ENCODE measurements at regions not wholly inside any gene's neighbourhood (a gene's known extent, or its start where the extent isn't known, plus 50 kb on each side); places are given as distances from the start of the nearest gene placed in this dataset.
"Not testable (repeated sequence)": the region's sequence is repeated elsewhere in the genome, so short reads cannot be mapped to it uniquely, and the experiment has no call there.

DNA sequence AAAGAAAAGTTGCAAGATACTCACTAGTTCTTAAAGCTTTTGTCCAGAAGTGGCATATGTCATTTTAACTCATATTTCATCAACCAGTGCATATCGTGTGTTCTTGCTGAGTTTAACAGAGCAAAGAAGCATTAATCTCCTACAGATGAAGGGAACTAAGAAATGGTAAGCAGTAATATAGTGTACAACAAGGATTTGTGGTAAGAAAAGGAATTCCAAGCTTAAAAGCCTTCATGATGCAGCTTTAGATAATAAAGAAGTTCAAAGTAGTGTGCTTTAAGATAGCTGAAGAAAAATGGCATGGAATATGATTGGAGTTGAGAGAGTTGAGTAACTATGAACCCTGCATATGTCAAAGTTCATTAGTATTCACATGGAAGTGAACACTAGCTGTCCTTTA, 649.8 kb upstream of the FSHR start:
- no peak for DNase-seq (ENCODE audit: low read depth)

DNA sequence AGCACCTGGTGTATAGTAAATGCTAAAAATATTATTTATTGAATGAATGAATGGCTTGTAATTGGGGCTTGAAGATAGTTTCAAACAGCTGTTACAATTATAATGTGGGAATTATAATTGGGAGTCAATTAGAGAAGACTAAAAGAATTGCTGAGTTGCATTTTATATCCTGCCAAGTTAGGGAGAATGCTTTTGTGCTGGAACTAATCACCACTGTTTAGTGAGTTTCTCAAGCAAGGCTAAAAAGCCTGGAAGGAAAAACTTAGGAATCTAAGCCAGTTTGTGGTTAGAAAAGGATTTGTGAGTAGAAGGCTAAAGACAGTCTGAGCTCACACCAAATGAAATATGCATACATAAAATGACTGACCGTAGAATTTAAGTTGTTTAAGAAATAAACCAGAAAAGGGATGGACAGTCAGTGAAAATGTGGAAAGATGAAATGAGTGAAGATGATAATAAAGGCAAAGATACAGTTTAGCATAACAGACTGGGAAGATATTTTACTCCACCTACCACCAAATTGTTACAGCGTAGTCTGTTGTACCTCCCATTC, 647.7 kb upstream of the FSHR start:
- no peak for DNase-seq (ENCODE audit: low read depth)

DNA sequence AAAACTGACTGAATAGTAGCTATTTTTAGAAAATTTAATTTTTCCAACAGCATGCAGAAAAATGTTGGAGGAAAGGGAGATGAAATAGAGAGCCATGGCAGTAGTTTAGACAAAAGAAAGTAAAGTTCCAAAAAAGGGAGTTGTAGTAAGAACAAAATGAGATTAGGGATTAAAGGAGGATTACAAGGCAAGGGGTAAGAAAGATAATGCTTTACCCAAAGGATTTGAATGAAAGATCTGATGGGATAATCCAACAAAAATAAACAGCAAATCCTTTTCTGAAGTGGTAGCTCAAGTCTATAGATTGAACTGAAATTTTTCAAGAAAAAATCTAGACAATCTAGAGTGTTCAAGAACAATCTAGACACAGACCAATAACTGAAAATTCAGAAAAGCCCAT, 644.3 kb upstream of the FSHR start:
- no peak for DNase-seq (ENCODE audit: low read depth)

DNA sequence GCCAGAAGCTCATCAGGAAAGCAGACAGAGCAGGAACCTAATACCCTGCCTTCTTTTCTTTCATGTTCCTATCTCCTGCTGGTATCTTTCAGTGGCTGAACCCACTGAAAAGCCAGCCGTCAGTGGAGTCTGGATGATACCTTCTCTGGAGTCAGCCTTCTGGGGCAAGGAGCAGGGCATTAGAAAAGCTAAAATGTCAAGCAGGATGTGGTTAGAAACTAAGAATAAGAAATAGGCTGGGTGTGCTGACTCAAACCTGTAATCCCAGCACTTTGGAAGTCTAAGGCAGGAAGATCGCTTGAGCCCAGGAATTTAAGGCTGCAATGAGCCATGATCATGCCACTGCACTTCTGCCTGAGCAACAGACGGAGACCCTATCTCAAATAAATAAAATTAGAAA, 642.0 kb upstream of the FSHR start:
- no peak for DNase-seq (ENCODE audit: low read depth)

DNA sequence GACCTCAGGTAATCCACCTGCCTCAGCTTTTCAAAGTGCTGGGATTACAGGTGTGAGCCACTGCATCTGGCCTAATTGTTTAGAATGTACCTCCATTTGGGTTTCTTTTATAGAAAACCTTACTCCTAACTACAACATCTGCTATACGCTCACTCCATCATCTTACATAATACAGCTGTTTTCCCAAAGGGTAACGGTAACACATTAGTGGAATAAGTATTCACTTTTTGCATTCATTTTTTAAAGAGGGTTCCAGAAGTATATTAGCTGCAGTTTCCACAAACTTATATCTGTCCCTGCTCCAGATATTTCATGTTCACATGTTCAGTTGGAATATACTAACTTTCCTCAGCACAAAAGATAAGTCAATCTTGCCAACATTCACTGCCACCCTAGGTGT, 640.1 kb upstream of the FSHR start:
- DNase-seq (ENCODE audit: low read depth): no peak

DNA sequence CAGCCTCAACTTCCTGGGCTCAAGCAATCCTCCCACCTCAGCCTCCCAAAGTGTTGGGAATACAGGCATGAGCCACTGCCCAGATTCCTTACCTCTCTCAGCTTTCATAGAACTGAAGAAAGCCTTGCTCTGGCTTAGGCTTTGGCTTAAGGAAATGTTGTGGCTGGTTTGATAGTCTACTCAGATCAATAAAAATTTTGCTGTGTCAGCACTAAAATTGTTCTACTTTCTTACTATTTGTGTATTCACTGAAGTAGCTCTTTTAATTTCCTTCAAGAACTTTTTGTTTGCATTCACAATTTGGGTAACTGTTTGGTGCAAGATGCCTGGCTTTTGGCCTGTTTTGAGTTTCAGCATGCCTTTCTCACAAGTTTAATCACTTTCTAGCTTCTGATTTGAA, 634.0 kb upstream of the FSHR start:
- DNase-seq (ENCODE audit: low read depth): no peak

DNA sequence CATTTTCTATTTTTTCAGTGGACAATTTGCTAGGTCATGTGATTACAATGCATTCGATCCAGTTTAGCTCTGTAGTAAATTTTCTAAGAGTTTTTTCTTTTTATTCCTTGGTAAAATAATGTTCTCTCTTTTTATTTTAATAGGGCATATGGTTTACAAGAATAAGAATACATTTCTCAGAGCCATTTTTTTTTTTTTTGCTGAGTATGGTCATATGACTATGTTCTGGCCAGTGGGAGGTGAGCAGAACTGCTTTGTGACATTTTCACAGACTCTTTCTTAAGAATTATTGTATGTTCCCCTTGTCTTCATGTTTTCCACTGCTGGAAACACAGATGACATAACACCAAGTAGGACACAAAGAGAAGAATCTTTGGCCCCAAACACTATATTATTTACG, 626.6 kb upstream of the FSHR start:
- no peak for DNase-seq (ENCODE audit: low read depth)

DNA sequence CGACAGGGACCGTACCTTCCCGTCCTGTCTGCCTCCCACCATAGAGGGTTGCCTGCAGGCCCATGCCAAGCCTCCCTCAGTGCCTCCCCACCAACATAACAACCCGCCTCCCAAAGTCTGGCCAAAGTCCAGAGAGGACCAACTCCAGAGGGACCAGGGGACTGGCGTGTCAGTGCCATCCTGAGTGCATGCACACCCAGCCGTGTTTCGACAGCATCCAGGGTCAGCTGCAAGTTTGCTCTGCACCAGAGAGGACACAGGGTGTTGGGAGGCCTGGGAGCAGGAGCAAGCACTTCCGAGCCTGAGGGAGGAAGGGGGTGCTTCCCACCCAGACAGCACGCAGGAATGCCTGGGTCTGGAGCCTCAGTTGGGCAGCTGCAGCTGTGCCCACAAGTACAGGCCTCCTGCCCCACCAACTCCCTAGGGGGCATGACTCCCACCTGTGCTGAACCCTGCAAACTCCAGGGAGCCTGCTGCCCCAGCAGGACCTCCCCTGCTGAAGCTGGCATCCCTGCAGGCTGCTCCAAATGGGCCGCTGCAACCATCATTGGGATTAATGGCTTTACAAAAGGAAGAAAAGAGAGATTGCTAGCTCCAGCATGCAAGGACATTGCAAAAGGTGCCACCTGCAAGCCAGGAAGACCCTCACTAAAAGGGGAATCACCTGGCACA, 618.1 kb upstream of the FSHR start:
- no peak for DNase-seq (ENCODE audit: low read depth)

DNA sequence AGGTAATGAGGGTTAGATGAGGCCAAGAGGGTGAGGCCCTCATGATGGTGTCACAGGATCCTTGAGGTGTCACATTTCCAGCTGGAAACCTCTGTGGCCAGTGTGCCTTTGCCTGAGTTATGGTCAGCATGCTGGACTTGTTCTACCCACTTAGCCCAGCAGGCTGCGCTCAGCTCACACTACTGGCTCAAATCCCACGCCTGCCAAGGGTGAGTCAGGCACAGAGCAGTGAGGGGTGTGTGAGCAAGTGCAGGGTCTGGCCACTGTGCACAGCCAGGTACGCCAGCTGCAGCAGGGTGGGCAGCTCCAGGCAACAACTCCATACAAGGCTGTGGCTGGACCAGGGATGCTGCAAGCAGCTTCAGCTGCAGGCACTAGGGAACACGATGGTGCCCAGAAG, 616.6 kb upstream of the FSHR start:
- peak; percentile 4 for DNase-seq (ENCODE audit: low read depth)

DNA sequence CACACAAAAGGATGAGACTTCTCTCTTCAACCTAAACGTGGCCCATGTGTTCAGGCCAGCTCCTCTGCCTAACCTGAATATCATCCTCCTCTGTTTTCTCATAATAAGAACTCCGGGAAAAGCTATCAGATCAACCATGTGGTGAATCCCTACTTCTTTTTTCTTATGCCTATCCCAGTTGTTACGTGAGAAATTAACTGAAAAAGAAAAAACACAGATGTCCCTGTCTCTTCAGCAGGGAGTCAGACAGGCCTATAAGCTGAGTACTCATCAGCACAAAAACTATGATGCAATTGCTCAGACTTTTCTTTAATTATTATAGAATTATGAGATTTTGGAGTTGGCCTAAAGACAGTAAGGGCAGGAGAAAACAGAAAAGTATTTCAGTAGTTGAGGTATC, 613.0 kb upstream of the FSHR start:
- DNase-seq (ENCODE audit: low read depth): no peak

DNA sequence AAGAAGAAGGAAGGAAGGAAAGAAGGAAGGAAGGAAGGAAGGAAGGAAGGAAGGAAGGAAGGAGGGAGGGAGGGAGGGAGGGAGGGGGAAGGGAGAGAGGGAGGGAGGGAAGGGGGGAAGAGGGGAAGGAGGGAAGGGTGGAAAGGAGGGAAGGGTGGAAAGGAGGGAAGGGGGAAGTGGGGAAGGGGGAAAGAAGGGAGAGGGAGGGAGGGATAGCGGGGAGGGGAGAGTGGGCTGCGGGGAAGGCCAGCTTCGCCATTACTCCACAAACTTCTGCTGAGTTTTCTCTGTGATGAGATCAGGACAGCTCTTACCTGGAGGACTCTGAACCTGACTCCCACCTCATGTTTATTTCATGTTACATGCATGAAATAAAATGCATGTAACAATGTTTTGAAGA, 601.5 kb upstream of the FSHR start:
- no peak for DNase-seq (ENCODE audit: low read depth)

DNA sequence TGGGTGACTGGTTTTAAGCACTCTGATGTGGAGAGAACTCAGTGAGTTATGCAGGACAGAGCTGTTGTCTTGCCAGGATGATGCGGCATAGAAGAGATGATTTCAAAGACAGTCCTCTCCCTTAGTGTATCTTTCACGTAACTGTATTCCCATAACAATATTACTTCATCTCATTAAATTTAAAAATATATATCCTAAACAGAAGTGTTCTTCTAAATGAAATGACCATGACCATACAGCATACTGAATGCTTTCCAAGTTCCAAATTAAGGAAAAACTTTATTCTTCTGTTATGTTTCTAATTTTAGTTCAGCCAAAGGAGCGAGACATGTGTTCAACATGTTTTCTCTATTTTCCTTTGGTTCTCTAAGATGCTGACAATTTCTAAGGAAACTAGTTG, 600.1 kb upstream of the FSHR start:
- no peak for DNase-seq (ENCODE audit: low read depth)

DNA sequence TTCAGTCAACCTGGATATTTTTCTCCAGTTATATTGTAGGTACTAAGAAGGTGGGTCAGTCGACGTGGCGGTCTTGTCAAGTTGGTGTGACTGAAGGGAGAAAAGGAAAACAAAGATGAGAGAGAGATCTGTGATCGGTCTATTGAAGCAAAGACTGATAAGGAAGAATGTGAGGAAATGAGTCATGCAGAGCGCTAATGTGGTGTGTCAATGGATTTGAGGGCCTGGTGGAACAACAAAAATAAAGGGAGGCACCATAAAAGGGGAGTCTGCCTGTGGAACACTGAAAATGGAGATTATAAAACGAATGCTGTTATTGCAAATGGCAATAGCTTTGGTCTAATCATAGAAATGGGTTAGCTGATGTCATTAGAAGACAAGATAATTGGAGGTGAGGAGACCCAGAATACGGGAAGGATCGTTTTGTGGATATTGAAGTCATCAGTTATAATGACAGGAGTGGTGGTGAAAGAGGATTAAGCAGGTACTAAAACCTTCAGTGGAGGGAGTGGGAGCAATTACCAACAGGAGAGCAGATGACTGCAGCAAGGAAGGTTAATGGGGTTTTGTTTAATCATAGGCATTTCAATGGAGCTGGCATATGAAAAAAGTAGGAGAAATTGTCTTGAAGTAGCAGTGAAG, 599.1 kb upstream of the FSHR start:
- no peak for DNase-seq (ENCODE audit: low read depth)

DNA sequence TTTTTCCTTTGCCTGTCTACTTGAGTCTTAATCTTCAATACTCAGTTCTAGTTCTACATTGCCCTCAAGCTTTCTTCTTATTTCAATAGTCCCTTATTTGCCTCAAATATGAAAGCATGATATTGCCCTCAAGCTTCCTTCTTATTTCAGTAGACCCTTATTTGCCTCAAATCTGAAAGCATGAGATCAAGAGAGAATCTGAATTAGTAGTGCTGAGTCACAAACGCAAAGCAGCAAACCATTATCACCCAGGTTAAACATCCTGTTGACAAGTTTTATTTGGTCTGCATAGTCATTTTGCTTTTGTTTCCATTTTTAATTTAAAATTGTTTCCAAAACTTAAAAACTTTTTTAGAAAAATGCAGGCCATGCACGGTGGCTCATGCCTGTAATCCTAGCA, 583.3 kb upstream of the FSHR start:
- no peak for DNase-seq (ENCODE audit: low read depth)

DNA sequence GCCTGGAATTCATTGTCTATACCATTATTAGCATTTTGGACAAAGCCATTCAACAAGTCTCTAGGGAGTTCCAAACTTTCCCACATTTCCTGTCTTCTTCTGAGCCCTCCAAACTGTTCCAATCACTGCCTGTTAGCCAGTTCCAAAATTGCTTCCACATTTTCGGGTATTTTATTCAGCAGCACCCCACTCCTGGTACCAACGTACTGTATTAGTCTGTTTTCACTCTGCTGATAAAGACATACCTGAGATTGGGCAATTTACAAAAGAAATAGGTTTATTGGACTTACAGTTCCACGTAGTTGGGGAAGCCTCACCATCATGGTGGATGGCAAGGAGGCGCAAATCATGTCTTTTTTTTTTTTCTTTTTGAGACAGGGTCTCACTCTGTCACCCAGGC, 578.6 kb upstream of the FSHR start:
- not testable (repeated sequence) for DNase-seq (ENCODE audit: low read depth)

DNA sequence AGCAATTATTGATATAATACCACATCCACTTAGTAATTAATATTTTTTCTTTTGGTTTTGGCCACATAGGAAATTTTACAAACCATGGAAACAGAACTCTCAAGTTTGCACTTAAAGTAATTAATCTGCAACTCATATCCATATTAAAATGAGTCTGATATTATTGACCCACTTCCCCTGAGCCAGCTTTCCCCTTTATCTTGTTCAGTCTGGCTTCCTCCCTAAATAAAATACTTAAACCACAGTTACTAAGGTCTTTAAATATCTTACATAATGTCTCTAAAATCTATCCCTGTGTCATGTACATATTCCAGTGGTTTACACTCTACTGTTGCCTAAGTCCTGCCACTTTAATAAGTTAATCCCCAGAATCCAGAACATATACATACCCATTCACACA, 564.9 kb upstream of the FSHR start:
- no peak for DNase-seq (ENCODE audit: low read depth)

DNA sequence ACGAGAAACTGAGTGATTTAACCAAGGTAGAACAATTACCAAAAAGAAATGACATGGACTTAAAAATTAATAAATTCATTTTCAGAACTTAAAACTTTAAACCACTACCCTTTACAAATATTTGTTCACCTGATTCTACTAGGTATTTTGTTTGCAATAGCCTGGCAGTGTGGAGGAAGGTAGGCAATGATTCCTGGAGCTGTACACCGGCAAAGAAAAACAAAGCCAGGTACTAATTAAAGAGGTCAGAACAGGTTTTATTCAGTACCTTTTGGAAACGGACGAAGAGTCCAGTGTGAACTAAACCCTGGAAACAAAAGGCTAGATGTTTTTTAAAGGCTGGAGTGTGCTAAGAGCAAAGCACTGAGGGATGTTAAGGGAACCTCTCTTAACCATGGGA, 561.3 kb upstream of the FSHR start:
- DNase-seq (ENCODE audit: low read depth): no peak

DNA sequence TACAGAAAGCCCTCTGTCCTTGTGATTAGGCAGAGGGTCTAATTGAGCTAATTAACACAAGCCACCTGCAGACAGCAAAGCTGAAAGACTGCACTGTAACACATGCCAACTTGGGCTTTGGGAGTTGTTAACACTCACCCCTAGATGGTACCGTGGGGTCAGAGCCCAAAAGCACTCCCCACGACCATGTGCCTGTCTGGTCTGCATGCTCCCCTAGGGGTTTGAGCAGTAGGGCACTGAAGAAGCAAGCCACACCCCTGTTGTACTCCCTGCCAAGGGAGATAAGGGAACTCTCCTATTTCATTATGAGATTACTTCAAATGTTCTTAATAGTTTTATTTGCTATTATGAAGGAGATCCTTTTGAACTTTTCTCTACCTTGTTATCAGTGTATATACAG, 560.1 kb upstream of the FSHR start:
- no peak for DNase-seq (ENCODE audit: low read depth)

DNA sequence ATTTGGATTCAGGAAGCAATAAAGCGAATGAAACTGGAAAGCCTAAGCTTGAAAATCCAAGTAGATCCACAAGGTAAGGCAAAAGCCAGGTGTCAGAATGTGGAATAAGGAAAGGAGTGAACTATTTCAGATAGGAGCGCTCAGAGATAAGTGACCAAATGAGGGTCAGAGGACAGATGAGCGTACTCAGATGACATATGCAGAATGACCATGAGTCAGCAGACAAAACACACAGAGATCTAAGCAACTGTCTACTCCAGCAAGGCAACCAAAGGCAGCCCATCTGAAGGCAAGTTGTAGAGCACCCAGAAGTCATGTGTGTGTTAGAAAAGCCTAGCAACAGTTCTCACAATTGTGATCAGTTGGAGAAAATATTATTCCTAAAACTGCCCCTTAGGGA, 548.4 kb upstream of the FSHR start:
- DNase-seq (ENCODE audit: low read depth): no peak

DNA sequence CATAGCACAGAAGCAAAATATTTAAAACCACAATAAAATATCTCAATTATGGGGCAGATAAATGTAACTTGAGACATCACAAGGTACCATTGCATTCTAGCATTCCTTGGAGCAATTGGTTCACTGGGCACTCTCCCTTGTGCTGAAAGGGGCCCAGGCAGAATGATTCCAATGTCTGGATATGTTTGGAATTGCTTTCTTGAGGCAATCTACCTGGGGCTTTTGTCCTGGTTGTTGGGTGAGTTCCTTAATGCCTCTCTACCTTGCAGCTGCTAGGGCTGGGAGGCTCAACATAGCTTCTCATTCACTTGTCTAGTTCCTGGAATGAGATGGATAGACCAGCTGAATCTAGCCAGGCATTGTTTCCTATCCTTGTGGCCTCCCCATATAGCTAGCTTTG, 539.6 kb upstream of the FSHR start:
- no peak for DNase-seq (ENCODE audit: low read depth)

DNA sequence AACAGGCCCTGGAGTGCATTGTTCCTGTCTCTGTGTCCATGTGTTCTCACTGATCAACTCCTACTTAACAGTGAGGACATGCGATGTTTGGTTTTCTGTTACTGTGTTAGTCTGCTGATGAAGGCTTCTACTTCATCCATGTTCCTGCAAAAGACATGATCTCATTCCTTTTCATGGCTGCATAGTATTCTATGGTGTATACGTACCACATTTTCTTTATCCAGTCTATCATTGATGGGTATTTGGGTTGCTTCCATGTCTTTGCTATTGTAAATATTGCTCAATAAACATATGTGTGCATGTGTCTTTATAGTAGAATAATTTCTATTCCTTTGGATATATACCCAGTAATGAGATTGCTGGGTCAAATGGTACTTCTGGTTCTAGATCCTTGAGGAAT, 537.7 kb upstream of the FSHR start:
- not testable (repeated sequence) for DNase-seq (ENCODE audit: low read depth)

DNA sequence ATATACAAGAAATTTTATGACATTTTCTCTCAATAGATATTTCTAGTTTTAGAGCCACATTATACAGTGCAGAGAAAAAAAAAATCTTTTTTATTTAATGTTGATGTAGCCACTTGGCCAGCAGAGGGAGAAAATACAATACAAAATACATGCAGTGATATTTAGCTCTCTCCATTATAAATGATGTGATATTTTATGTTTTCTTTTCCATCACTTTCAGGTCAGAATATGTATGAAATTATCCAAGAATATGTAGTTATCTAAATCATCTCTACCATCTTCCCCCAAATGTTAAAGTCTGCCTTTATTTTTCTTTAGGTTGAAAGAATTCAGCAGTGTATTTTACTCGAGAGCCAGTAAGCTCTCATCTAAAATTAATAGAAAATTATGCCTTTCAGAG, 533.6 kb upstream of the FSHR start:
- DNase-seq (ENCODE audit: low read depth): peak; percentile 3

DNA sequence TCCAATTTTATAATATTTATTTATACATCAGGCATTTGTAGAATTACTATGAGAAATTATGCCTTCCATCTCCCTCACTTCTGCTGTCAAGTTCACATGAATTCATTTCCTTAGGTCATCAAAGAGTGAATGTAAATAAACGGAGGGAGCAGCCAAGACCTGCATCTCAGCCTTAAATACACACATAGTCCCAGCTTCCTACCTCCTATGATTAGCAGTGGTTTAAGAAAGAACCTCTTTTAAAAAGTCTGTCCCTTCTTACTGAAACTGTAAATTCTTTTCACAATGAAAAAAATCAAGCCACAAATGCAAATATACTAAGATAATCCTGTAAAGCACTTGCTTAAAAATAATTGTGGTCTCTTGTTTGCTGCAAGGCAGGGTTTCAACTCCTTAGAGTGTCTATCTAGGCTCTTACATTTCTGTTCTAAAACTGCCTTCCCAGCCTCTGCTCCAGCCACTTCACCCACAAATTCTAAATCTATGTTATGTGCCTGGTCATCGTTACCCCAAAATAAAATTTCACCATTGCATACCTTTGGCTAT, 532.7 kb upstream of the FSHR start:
- no peak for DNase-seq (ENCODE audit: low read depth)

DNA sequence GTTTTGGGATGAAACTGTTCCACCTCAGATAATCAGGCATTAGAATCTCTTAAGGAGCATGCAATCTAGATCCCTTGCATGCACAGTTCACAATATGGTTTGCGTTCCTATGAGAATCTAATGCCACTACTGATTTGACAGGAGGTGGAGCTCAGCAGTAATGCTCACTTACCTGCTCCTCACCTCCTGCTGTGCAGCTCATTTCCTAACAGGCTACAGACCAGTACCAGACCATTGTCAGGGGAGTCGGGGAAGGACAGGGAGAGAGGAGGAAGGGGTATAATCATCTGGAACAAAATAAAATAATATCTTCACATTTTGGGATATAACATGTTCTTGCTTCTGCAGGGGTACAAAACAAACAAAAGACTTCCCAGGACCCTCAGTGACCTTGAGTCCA, 532.0 kb upstream of the FSHR start:
- DNase-seq (ENCODE audit: low read depth): no peak

Data from ELR (cell line).